Mesenchymal stem cell (in vitro differentiated cells and primary cell): ENCODE measurements at regions not wholly inside any gene's neighbourhood (a gene's known extent, or its start where the extent isn't known, plus 50 kb on each side); places are given as distances from the start of the nearest gene placed in this dataset.
A peak's percentile ranks its signal among the peaks of the same experiment; 100 is the strongest.

Experiments used
- DNase-seq: peaks from one replicate; pipeline ENCODE4 v3.0.0-alpha.2; 2013
- H2AFZ ChIP-seq: one replicate; pipeline ENCODE4 v1.6.1; 2013; ENCODE audit warnings: low read depth, mild to moderate bottlenecking, control low read depth, inconsistent platforms, low read length, moderate library complexity
- H2AK5ac ChIP-seq: 2 replicates; pipeline ENCODE4 v1.6.1; 2013; ENCODE audit warnings: low read length, moderate library complexity, mild to moderate bottlenecking, inconsistent platforms; ENCODE audit not compliant: severe bottlenecking
- H2BK120ac ChIP-seq: one replicate; pipeline ENCODE4 v1.6.1; 2013; ENCODE audit warnings: low read depth, mild to moderate bottlenecking, inconsistent platforms, low read length, moderate library complexity
- H2BK12ac ChIP-seq, 2 experiments: one replicate each; pipeline ENCODE4 v1.6.1; 2013; ENCODE audit warnings: inconsistent platforms in 2 of 2, low read length in 2 of 2, mild to moderate bottlenecking in 2 of 2, moderate library complexity in 2 of 2, control low read depth in 1 of 2
- H2BK15ac ChIP-seq: one replicate; pipeline ENCODE4 v1.6.1; 2013; ENCODE audit warnings: mild to moderate bottlenecking, low read depth, inconsistent platforms; ENCODE audit not compliant: poor library complexity, severe bottlenecking
- H2BK5ac ChIP-seq: 2 replicates; pipeline ENCODE4 v1.6.1; 2013; ENCODE audit warnings: low read depth, mild to moderate bottlenecking, low read length, control low read depth, inconsistent platforms; ENCODE audit not compliant: poor library complexity, severe bottlenecking
- H3K14ac ChIP-seq, 2 experiments: one replicate each; pipeline ENCODE4 v1.6.1; 2013; ENCODE audit warnings: inconsistent platforms in 2 of 2, low read length in 2 of 2, control low read depth in 1 of 2, mild to moderate bottlenecking in 1 of 2, moderate library complexity in 1 of 2
- H3K18ac ChIP-seq, 2 experiments: one replicate each; pipeline ENCODE4 v1.6.1; 2013; ENCODE audit warnings: inconsistent platforms in 2 of 2, low read length in 2 of 2, control low read depth in 1 of 2, low read depth in 1 of 2, mild to moderate bottlenecking in 1 of 2
- H3K23ac ChIP-seq, 2 experiments: one replicate each; pipeline ENCODE4 v1.6.1; 2013; ENCODE audit warnings: inconsistent platforms in 2 of 2, low read length in 2 of 2, mild to moderate bottlenecking in 2 of 2, moderate library complexity in 2 of 2, control low read depth in 1 of 2
- H3K27ac ChIP-seq: 2 replicates; pipeline ENCODE4 v1.5.1; 2013; ENCODE audit warnings: mild to moderate bottlenecking, moderate library complexity, low read length, control low read depth, inconsistent platforms; ENCODE audit not compliant: poor library complexity, severe bottlenecking
- H3K27me3 ChIP-seq, 2 experiments: 2 replicates each; pipeline versions ENCODE4 v1.6.1 to v1.7.0; 2013; ENCODE audit warnings: low read length in 2 of 2, mild to moderate bottlenecking in 2 of 2, moderate library complexity in 2 of 2, control low read depth in 1 of 2, inconsistent platforms in 1 of 2; ENCODE audit not compliant: control insufficient read depth in 1 of 2, insufficient read depth in 1 of 2
- H3K36me3 ChIP-seq, 2 experiments: 2 replicates each; pipeline versions ENCODE4 v1.6.1 to v1.7.0; 2013; ENCODE audit warnings: low read length in 2 of 2, control low read depth in 1 of 2, inconsistent platforms in 1 of 2, low read depth in 1 of 2, mild to moderate bottlenecking in 1 of 2; ENCODE audit not compliant: insufficient read depth in 2 of 2, control insufficient read depth in 1 of 2
- H3K4ac ChIP-seq, 2 experiments: one replicate each; pipeline ENCODE4 v1.6.1; 2013; ENCODE audit warnings: inconsistent platforms in 2 of 2, low read length in 2 of 2, mild to moderate bottlenecking in 2 of 2, moderate library complexity in 2 of 2, control low read depth in 1 of 2, low read depth in 1 of 2
- H3K4me1 ChIP-seq: 2 replicates; pipeline ENCODE4 v1.6.1; 2013; ENCODE audit warnings: low read depth, low read length, control low read depth; ENCODE audit not compliant: control insufficient read depth, insufficient read depth
- H3K4me2 ChIP-seq: 2 replicates; pipeline ENCODE4 v1.6.1; 2013; ENCODE audit warnings: low read length, mild to moderate bottlenecking, inconsistent platforms; ENCODE audit not compliant: poor library complexity, severe bottlenecking
- H3K4me3 ChIP-seq, 2 experiments: 2 replicates each; pipeline versions ENCODE4 v1.5.1 to v1.7.0; 2013; ENCODE audit warnings: low read length in 2 of 2, mild to moderate bottlenecking in 2 of 2, control low read depth in 1 of 2, low read depth in 1 of 2; ENCODE audit not compliant: insufficient read depth in 1 of 2
- H3K79me1 ChIP-seq: replicated peaks from 2 replicates; pipeline ENCODE4 v1.6.1; 2013; ENCODE audit warnings: mild to moderate bottlenecking, control low read depth, low read length, inconsistent platforms; ENCODE audit not compliant: poor library complexity, severe bottlenecking
- H3K9ac ChIP-seq: 2 replicates; pipeline ENCODE4 v1.7.0; 2013; ENCODE audit warnings: mild to moderate bottlenecking, low read length, moderate library complexity
- H3K9me3 ChIP-seq: 2 replicates; pipeline ENCODE4 v1.7.0; 2013; ENCODE audit warnings: mild to moderate bottlenecking, low read length; ENCODE audit not compliant: control insufficient read depth
- H4K8ac ChIP-seq: one replicate; pipeline ENCODE4 v1.6.1; 2013; ENCODE audit warnings: inconsistent platforms, mild to moderate bottlenecking, low read length, moderate library complexity
- H4K91ac ChIP-seq: one replicate; pipeline ENCODE4 v1.6.1; 2013; ENCODE audit warnings: mild to moderate bottlenecking, low read length, inconsistent platforms
- WGBS: methylation state at CpG from one replicate; pipeline ENCODE4 v1.1.7; 2013; ENCODE audit warnings: mixed read lengths; 5-methylcytosine and 5-hydroxymethylcytosine counted together

- WGBS, result 43% methylated on average over 1 of the region's 2 CpGs
- Histone ChIP-seq H3K4me1 (peaks cover 8% of the 10 kb centered on the region), H2BK15ac (no peak overlapping the region), H3K9ac (no peak overlapping the region), H2AK5ac (no peak overlapping the region), H3K14ac (no peak overlapping the region), H3K4ac (no peak overlapping the region), H4K91ac (no peak overlapping the region), H2BK120ac (no peak overlapping the region), H3K4me3 (no peak overlapping the region), H3K27ac (no peak overlapping the region), H3K79me1 (no peaks in the 10 kb centered on the region), H3K36me3 (no peaks in the 10 kb centered on the region), H3K9me3 (no peaks in the 10 kb centered on the region), H4K8ac (no peak overlapping the region), H3K18ac (no peak overlapping the region), H3K27me3 (no peaks in the 10 kb centered on the region), H3K4me2 (no peak overlapping the region), H3K23ac (no peak overlapping the region), H2BK5ac (no peak overlapping the region), H2AFZ (no peak overlapping the region), H2BK12ac (no peak overlapping the region)
- no peak for DNase-seq
These were observed 110.1 kb upstream of the LPP start for GRCh38 chr3:188043891-188044290.

GRCh38 chr3:188046561-188047211, 107.3 kb upstream of the LPP start:
- H3K9ac ChIP-seq, result no peak overlapping the region
- peaks cover 10% of the 10 kb centered on the region for H3K4me1 ChIP-seq
- WGBS, result 88% methylated on average over 2 of the region's 2 CpGs
- H2AFZ ChIP-seq, result no peak overlapping the region
- no peak overlapping the region for H3K14ac ChIP-seq
- no peak overlapping the region for H3K23ac ChIP-seq
- no peak overlapping the region for H3K4me3 ChIP-seq
- no peak overlapping the region for H3K4ac ChIP-seq
- no peak overlapping the region for H3K18ac ChIP-seq
- H3K4me2 ChIP-seq, result no peak overlapping the region
- H2BK15ac ChIP-seq, result no peak overlapping the region
- no peak for DNase-seq
- H3K27me3 ChIP-seq, result no peaks in the 10 kb centered on the region
- H3K79me1 ChIP-seq, result no peaks in the 10 kb centered on the region
- no peak overlapping the region for H2BK120ac ChIP-seq
- no peak overlapping the region for H4K8ac ChIP-seq
- no peaks in the 10 kb centered on the region for H3K36me3 ChIP-seq
- no peak overlapping the region for H2BK12ac ChIP-seq
- no peaks in the 10 kb centered on the region for H3K9me3 ChIP-seq
- H3K27ac ChIP-seq, result peak overlapping the region; percentile 41
- H4K91ac ChIP-seq, result no peak overlapping the region
- no peak overlapping the region for H2BK5ac ChIP-seq
- no peak overlapping the region for H2AK5ac ChIP-seq

GRCh38 chr3:188047536-188047935, 106.4 kb upstream of the LPP start:
- no peak overlapping the region for H3K4me3 ChIP-seq
- H3K36me3 ChIP-seq, result no peaks in the 10 kb centered on the region
- no peak overlapping the region for H3K9ac ChIP-seq
- no peak overlapping the region for H3K14ac ChIP-seq
- H2BK5ac ChIP-seq, result no peak overlapping the region
- H3K18ac ChIP-seq, result no peak overlapping the region
- peaks cover 10% of the 10 kb centered on the region for H3K4me1 ChIP-seq
- H3K4ac ChIP-seq, result no peak overlapping the region
- H2AFZ ChIP-seq, result no peak overlapping the region
- no peak overlapping the region for H2AK5ac ChIP-seq
- no peaks in the 10 kb centered on the region for H3K79me1 ChIP-seq
- H2BK120ac ChIP-seq, result no peak overlapping the region
- H3K4me2 ChIP-seq, result no peak overlapping the region
- WGBS, result 94% methylated on average over 1 of the region's 1 CpG
- no peaks in the 10 kb centered on the region for H3K27me3 ChIP-seq
- no peak overlapping the region for H4K91ac ChIP-seq
- H3K27ac ChIP-seq, result no peak overlapping the region
- H4K8ac ChIP-seq, result no peak overlapping the region
- DNase-seq, result no peak
- no peak overlapping the region for H2BK12ac ChIP-seq
- no peaks in the 10 kb centered on the region for H3K9me3 ChIP-seq
- H2BK15ac ChIP-seq, result no peak overlapping the region
- no peak overlapping the region for H3K23ac ChIP-seq

- no peak overlapping the region for H3K4me2 ChIP-seq
- no peak overlapping the region for H3K9ac ChIP-seq
- H4K8ac ChIP-seq, result no peak overlapping the region
- no peak overlapping the region for H3K18ac ChIP-seq
- no peak overlapping the region for H2AFZ ChIP-seq
- no peak overlapping the region for H3K14ac ChIP-seq
- WGBS, result 91% methylated on average over 10 of the region's 10 CpGs
- peaks cover 10% of the 10 kb centered on the region for H3K4me1 ChIP-seq
- H4K91ac ChIP-seq, result no peak overlapping the region
- no peak overlapping the region for H3K23ac ChIP-seq
- no peaks in the 10 kb centered on the region for H3K27me3 ChIP-seq
- no peak overlapping the region for H3K27ac ChIP-seq
- peak overlapping the region; percentile 77 for H2BK15ac ChIP-seq
- H3K79me1 ChIP-seq, result no peaks in the 10 kb centered on the region
- H2BK12ac ChIP-seq, result peak overlapping the region in 1 of 2 experiments; percentile 12
- no peak overlapping the region for H2BK120ac ChIP-seq
- no peak overlapping the region for H3K4ac ChIP-seq
- no peak overlapping the region for H2AK5ac ChIP-seq
- H3K4me3 ChIP-seq, result no peak overlapping the region
- H2BK5ac ChIP-seq, result no peak overlapping the region
- no peak for DNase-seq
- no peaks in the 10 kb centered on the region for H3K36me3 ChIP-seq
- no peaks in the 10 kb centered on the region for H3K9me3 ChIP-seq
These were observed 104.1 kb upstream of the LPP start for GRCh38 chr3:188049606-188050530.
